ENCODE measurements at regions not wholly inside any gene's neighbourhood (a gene's known extent, or its start where the extent isn't known, plus 50 kb on each side); places are given as distances from the start of the nearest gene placed in this dataset.

DNA sequence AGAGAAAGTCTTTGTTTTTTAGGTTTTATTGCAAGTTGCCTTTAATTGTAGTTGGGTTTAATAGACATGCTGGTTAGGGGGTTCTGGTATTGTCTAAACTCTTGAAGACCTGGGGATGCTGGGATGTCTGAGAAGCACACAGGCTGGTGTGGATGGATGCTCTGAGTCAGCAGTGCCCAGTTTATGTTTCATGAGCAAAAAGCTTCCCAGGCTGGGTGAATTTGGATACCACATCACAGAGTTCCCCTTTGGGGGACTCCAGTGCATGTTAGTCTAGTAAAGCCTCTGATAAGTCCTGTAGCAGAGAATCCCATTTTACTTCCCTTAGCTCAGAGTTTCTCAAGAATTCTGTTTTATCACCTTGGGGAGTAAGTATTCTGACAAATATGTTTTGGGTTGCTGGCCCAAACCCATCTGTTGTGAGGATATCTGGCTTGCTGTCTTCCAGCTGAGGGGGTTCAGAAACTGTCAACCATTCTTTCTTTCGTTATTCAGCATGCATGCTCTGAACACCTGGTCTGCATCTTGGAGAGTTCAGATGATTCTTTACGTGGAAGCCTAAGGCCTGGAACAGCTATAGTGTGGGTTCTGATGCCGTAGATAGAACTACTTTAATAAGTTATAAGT is 509.1 kb downstream of the VRK1 start:
- intact Hi-C loops (cut with DNase I): no loop called here
- no peaks in the 10 kb centered on the region for H3K4me1 ChIP-seq (replicated peaks)
- H3K27me3 ChIP-seq (replicated peaks; ENCODE audit: insufficient read depth): no peaks in the 10 kb centered on the region
- H3K9me3 ChIP-seq: no peaks in the 10 kb centered on the region
- no peaks in the 10 kb centered on the region for H3K36me3 ChIP-seq
- H3K4me3 ChIP-seq: no peak overlapping the region
- TF ChIP-seq POLR2AphosphoS5 (IDR thresholded peaks at IDR 0.05) (no peak), POLR2A (IDR thresholded peaks at IDR 0.05) (no peak)
- TF ChIP-seq, protein P1, sequence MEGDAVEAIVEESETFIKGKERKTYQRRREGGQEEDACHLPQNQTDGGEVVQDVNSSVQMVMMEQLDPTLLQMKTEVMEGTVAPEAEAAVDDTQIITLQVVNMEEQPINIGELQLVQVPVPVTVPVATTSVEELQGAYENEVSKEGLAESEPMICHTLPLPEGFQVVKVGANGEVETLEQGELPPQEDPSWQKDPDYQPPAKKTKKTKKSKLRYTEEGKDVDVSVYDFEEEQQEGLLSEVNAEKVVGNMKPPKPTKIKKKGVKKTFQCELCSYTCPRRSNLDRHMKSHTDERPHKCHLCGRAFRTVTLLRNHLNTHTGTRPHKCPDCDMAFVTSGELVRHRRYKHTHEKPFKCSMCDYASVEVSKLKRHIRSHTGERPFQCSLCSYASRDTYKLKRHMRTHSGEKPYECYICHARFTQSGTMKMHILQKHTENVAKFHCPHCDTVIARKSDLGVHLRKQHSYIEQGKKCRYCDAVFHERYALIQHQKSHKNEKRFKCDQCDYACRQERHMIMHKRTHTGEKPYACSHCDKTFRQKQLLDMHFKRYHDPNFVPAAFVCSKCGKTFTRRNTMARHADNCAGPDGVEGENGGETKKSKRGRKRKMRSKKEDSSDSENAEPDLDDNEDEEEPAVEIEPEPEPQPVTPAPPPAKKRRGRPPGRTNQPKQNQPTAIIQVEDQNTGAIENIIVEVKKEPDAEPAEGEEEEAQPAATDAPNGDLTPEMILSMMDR (IDR thresholded peaks at IDR 0.05): no peak
- 79% methylated on average over 3 of the region's 3 CpGs for WGBS
- H3K27ac ChIP-seq: no peak overlapping the region
- DNase-seq (ENCODE audit: low spot score): no peak

DNA sequence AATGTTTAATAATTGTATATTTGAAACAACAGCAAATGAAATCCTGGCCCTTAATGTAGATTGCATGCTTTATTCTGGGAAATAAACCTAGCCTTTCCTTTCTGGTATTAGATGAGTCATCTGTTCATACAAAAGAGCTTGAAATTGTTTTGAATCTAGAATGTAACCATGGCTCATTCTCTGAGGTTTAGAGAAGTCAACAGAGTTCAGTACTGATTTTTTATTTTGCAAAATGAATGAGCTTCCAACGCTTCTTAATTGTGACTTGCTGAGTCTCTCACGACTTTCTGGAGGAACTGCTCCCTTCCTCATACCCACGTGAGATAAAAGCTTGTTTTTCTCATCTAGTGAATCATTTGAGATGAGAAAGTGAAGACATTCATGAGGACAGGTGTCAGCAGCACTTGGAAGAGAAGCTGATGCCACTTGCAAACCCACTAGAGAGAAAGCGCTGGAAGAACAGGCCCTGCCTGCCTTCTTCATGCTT is 509.6 kb downstream of the VRK1 start:
- intact Hi-C loops (cut with DNase I): no loop called here
- WGBS: 58% methylated on average over 4 of the region's 4 CpGs
- no peaks in the 10 kb centered on the region for H3K9me3 ChIP-seq
- H3K4me1 ChIP-seq (replicated peaks): no peaks in the 10 kb centered on the region
- no peak overlapping the region for H3K27ac ChIP-seq
- no peaks in the 10 kb centered on the region for H3K27me3 ChIP-seq (replicated peaks; ENCODE audit: insufficient read depth)
- H3K4me3 ChIP-seq: no peak overlapping the region
- no peak for DNase-seq (ENCODE audit: low spot score)
- H3K36me3 ChIP-seq: no peaks in the 10 kb centered on the region
- no peak for TF ChIP-seq POLR2AphosphoS5 (IDR thresholded peaks at IDR 0.05)
- TF ChIP-seq POLR2A (IDR thresholded peaks at IDR 0.05): no peak
- TF ChIP-seq, protein P1 (IDR thresholded peaks at IDR 0.05): no peak

DNA sequence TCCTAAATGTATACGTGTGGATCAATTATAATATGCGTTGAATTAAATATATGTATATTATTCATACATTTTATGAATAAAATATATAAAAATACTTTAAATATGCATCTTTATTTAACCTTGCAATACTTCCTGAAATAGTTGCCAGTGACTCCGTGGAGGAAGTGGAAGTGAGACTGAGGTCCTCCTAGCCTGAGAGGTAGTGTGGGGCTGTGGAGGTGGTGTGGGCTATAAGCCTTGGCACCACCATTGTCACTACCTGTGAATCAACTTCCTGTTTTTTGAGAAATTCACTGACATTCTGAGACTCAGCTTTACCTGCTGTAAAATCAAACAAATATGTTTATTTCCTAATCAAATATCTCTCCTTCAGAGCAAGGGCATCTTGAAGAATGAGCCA is 514.2 kb downstream of the VRK1 start:
- Histone ChIP-seq H3K9me3 (no peaks in the 10 kb centered on the region), H3K4me1 (replicated peaks) (no peaks in the 10 kb centered on the region), H3K27me3 (replicated peaks; ENCODE audit: insufficient read depth) (no peaks in the 10 kb centered on the region), H3K27ac (no peak overlapping the region), H3K36me3 (no peaks in the 10 kb centered on the region), H3K4me3 (no peak overlapping the region)
- intact Hi-C loops (cut with DNase I): no loop called here
- WGBS: 85% methylated on average over 3 of the region's 3 CpGs
- no peak for DNase-seq (ENCODE audit: low spot score)
- TF ChIP-seq, protein P1 (IDR thresholded peaks at IDR 0.05): no peak
- TF ChIP-seq POLR2A (IDR thresholded peaks at IDR 0.05) (no peak), POLR2AphosphoS5 (IDR thresholded peaks at IDR 0.05) (no peak)

DNA sequence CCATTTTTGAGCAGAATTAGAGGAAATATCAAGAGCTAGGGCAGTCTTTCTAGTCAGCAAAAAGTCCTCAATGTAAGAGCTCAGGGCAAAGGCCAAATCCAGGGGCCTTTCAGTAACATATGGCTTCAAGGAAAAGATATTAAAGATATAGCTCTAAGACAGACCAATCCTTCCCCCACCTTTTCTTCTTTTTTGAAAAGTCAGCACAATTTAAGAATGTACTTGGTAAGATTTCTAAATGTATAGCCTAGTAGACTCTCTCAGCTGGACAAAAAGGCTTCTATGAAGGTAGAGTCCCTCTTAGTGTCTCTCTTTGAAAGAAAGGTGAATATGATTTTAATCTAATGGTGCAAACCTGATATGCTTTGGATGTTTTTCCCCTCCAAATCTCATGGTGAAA is 515.7 kb downstream of the VRK1 start:
- intact Hi-C loops (cut with DNase I): no loop called here

DNA sequence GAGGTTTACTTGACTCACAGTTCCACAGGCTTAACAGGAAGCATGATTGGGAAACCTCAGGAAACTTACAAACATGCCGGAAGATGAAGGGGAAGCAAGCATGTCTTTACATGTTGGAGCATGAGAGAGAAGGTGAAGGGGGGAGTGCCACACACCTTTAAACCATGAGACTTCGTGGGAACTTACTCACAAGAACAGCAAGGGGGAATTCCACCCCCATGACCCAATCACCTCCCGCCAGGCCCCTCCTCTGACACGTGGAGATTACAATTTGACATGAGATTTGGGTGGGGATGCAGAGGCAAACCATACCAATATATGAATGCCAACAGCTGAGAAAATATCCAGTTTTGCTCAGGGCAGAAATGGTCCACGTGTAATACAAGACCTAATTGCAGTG is 518.6 kb downstream of the VRK1 start:
- H3K27ac ChIP-seq: no peak overlapping the region
- H3K27me3 ChIP-seq (replicated peaks; ENCODE audit: insufficient read depth): no peaks in the 10 kb centered on the region
- no peaks in the 10 kb centered on the region for H3K9me3 ChIP-seq
- no peak for DNase-seq (ENCODE audit: low spot score)
- TF ChIP-seq, protein P1 (IDR thresholded peaks at IDR 0.05): no peak
- TF ChIP-seq POLR2AphosphoS5 (IDR thresholded peaks at IDR 0.05) (no peak), POLR2A (IDR thresholded peaks at IDR 0.05) (no peak)
- H3K4me1 ChIP-seq (replicated peaks): no peaks in the 10 kb centered on the region
- intact Hi-C loops (cut with DNase I): no loop called here
- no peaks in the 10 kb centered on the region for H3K36me3 ChIP-seq
- WGBS: 51% methylated on average over 5 of the region's 5 CpGs
- no peak overlapping the region for H3K4me3 ChIP-seq

More for the DNA sequence above, 515.7 kb downstream of the VRK1 start:
- H3K27me3 ChIP-seq (replicated peaks; ENCODE audit: insufficient read depth): no peaks in the 10 kb centered on the region
- TF ChIP-seq, protein P1 (IDR thresholded peaks at IDR 0.05): no peak
- TF ChIP-seq POLR2A (IDR thresholded peaks at IDR 0.05) (no peak), POLR2AphosphoS5 (IDR thresholded peaks at IDR 0.05) (no peak)
- H3K4me3 ChIP-seq: no peak overlapping the region
- H3K27ac ChIP-seq: no peak overlapping the region
- no peak for DNase-seq (ENCODE audit: low spot score)
- no peaks in the 10 kb centered on the region for H3K9me3 ChIP-seq
- H3K4me1 ChIP-seq (replicated peaks): no peaks in the 10 kb centered on the region
- H3K36me3 ChIP-seq: no peaks in the 10 kb centered on the region

All from prostate gland (tissue), 2 donors.